ELR (cell line): ENCODE measurements at regions not wholly inside any gene's neighbourhood (a gene's known extent, or its start where the extent isn't known, plus 50 kb on each side); places are given as distances from the start of the nearest gene placed in this dataset.

ENCODE experiments used
- DNase-seq: peaks from one replicate; pipeline ENCODE4 v3.0.0-alpha.2; 2015; ENCODE audit warnings: low read depth

DNA sequence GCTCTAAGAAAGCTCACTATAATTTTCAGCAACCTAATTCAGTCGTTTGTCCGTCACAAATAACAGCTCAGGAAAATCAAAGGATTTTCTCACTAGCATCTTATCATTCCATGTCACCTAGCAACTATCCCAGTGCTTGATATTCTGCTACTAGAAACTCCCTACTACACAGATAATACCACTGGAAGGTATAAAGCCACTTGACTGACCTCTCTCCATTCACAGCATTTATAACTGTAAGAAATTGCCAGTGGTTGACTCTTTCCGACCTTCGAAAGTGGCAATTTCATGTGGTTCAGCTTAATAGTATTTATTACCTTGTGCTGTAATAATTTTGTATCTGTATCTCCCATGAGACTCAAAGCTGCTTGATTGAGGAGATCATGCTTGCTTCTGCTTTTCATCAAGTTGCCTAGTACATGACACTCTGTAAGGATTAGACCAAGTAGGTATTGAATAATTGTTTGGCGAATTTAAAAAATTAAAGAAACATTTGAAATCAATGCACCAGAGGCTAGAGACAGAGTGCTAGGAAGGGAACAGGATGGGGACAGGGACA lies 79.6 kb upstream of the TACR1 start:
- no peak for DNase-seq

DNA sequence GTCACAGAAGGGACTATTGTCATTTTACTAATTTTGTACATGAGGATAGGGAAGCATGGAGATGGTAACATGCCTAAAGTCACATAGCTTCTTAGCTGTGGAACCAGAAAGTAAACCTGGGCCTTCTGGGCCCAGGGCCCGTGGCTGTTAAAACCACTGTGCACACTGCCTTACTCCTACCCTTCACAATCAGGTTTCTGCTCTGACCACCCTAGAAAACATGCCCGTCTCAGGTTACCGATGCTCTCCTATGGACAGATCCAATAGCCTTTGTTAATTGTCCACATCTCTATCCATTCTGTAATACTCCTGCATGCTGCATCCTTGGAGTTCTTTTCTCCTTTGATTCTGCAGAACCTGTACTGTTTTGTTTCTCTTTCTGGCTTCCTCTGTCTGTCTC lies 79.0 kb upstream of the TACR1 start:
- DNase-seq, result no peak

GRCh38 chr2:75277111-75277510 lies 77.8 kb upstream of the TACR1 start:
- DNase-seq, result peak; percentile 81

GRCh38 chr2:75276093-75277029 lies 77.0 kb upstream of the TACR1 start:
- DNase-seq, result peak; percentile 86

DNA sequence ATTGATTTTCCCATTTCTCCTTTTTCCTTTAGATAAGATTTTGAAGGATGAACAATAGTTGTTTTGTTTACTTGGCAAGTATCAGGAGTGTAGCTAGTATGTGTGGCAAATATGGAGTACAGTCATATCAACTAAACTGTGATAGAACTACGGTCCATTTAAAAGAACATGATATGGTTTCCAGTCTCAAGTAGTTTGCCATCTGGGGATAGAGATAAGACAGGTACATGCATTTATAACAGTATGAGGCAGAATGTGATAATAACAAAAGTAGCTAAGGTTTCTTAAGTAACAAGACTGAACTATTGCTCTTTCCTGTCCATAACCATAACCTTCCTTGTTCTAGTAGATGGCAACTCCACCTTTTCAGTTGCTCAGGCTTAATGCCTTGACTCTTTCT lies 75.6 kb upstream of the TACR1 start:
- DNase-seq, result no peak

DNA sequence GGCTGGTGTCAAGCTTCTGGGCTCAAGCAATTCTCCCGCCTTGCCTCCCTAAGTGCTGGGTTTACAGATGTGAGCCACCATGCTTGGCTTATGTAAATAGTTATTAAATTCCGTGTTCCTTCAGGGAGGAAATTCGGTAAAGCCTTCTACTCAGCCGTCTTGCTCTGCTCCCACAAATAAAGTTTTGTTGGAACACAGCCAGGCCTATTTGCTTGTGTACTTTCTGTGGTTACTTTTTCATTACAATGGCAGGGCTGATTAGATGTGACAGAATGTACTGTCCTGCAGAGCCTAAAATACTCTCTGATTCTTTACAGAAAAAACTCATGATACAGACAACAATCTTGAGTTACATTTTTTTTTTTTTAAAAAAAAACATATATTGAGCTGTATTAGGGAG lies 68.8 kb upstream of the TACR1 start:
- no peak for DNase-seq

GRCh38 chr2:75261923-75262322 lies 62.6 kb upstream of the TACR1 start:
- DNase-seq, result no peak

GRCh38 chr2:75260946-75261345 lies 61.6 kb upstream of the TACR1 start:
- DNase-seq, result no peak

DNA sequence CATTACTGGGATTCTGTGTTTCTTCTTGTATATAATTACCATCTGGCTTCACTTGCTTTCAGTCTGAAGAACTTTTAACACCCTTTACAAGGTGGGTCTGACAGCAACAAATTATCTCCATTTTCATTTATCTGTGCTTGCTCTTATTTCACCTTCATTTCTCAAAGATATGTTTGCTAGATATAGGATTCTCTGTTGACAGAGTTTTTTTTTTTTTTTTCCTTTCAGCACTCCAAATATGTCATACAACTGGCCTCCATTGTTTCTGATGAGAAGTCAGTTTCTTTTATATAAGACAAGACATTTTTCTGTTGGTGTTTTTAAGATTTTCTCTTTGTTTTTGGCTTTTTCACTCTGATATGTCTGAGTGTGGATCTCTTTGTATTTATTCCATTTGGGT lies 59.3 kb upstream of the TACR1 start:
- no peak for DNase-seq

- no peak for DNase-seq
These were observed 57.2 kb upstream of the TACR1 start for GRCh38 chr2:75256485-75256884.

GRCh38 chr2:75253526-75253925 lies 54.2 kb upstream of the TACR1 start:
- peak; percentile 47 for DNase-seq

GRCh38 chr2:75251896-75252295 lies 52.6 kb upstream of the TACR1 start:
- no peak for DNase-seq
